Neuronal stem cell (in vitro differentiated cells): ENCODE measurements at regions not wholly inside any gene's neighbourhood (a gene's known extent, or its start where the extent isn't known, plus 50 kb on each side); places are given as distances from the start of the nearest gene placed in this dataset.

Experiments used
- DNase-seq: peaks from one replicate; pipeline ENCODE4 v3.0.0-alpha.2; 2013; ENCODE audit warnings: low spot score
- H2AFZ ChIP-seq: one replicate; pipeline ENCODE4 v1.6.1; 2013; ENCODE audit warnings: mild to moderate bottlenecking, low read length, inconsistent platforms
- H2AK5ac ChIP-seq: 2 replicates; pipeline ENCODE4 v1.6.1; 2013; ENCODE audit warnings: low read depth, mild to moderate bottlenecking, inconsistent platforms, low read length, moderate library complexity, mixed read lengths
- H2BK120ac ChIP-seq: 2 replicates; pipeline ENCODE4 v1.6.1; 2013; ENCODE audit warnings: low read depth, mild to moderate bottlenecking, inconsistent platforms, low read length, moderate library complexity, mixed read lengths
- H2BK12ac ChIP-seq: one replicate; pipeline ENCODE4 v1.6.1; 2013; ENCODE audit warnings: low read length, inconsistent platforms
- H2BK15ac ChIP-seq: 2 replicates; pipeline ENCODE4 v1.6.1; 2013; ENCODE audit warnings: mild to moderate bottlenecking, low read length, inconsistent platforms, mixed read lengths
- H2BK5ac ChIP-seq: one replicate; pipeline ENCODE4 v1.6.1; 2013; ENCODE audit warnings: inconsistent platforms, mild to moderate bottlenecking, low read length, moderate library complexity
- H3K14ac ChIP-seq: one replicate; pipeline ENCODE4 v1.6.1; 2013; ENCODE audit warnings: low read length, inconsistent platforms
- H3K18ac ChIP-seq: 2 replicates; pipeline ENCODE4 v1.6.1; 2013; ENCODE audit warnings: low read length, inconsistent platforms
- H3K23ac ChIP-seq: 2 replicates; pipeline ENCODE4 v1.6.1; 2013; ENCODE audit warnings: low read depth, mild to moderate bottlenecking, mixed read lengths, low read length, inconsistent platforms; ENCODE audit not compliant: poor library complexity
- H3K27ac ChIP-seq: replicated peaks from 3 replicates; pipeline ENCODE4 v1.5.1; 2013; ENCODE audit warnings: low read length, inconsistent platforms
- H3K27me3 ChIP-seq, 3 experiments: 2 replicates each; pipeline ENCODE4 v1.6.1; 2013; ENCODE audit warnings: low read length in 3 of 3, mild to moderate bottlenecking in 2 of 3, inconsistent platforms in 1 of 3, low read depth in 1 of 3, mixed read lengths in 1 of 3, moderate library complexity in 1 of 3; ENCODE audit not compliant: control insufficient read depth in 3 of 3, insufficient read depth in 3 of 3
- H3K36me3 ChIP-seq, 2 donors: replicated peaks in 1 of 2; 2 replicates each; pipeline ENCODE4 v1.6.1; 2013; ENCODE audit warnings: low read length in 2 of 2; ENCODE audit not compliant: control insufficient read depth in 2 of 2, insufficient read depth in 2 of 2
- H3K4ac ChIP-seq: 2 replicates; pipeline ENCODE4 v1.6.1; 2013; ENCODE audit warnings: inconsistent platforms, mild to moderate bottlenecking, low read length, moderate library complexity
- H3K4me1 ChIP-seq, 2 donors: 1 replicate in 1 of 2; 2 replicates in 1 of 2; pipeline ENCODE4 v1.6.1; 2013; ENCODE audit warnings: low read length in 2 of 2, low read depth in 1 of 2; ENCODE audit not compliant: control insufficient read depth in 2 of 2, insufficient read depth in 1 of 2
- H3K4me2 ChIP-seq: one replicate; pipeline ENCODE4 v1.6.1; 2013; ENCODE audit warnings: mild to moderate bottlenecking, low read length, inconsistent platforms; ENCODE audit not compliant: insufficient read depth, poor library complexity, severe bottlenecking
- H3K4me3 ChIP-seq, 2 donors: 2 replicates each; pipeline ENCODE4 v1.5.1; 2013; ENCODE audit warnings: low read length in 2 of 2, mild to moderate bottlenecking in 2 of 2, inconsistent platforms in 1 of 2, moderate library complexity in 1 of 2
- H3K79me1 ChIP-seq: one replicate; pipeline ENCODE4 v1.6.1; 2013; ENCODE audit warnings: low read depth, mild to moderate bottlenecking, inconsistent platforms, low read length, moderate library complexity
- H3K9ac ChIP-seq: one replicate; pipeline ENCODE4 v1.6.1; 2013; ENCODE audit warnings: mild to moderate bottlenecking, low read depth, low read length, inconsistent platforms; ENCODE audit not compliant: poor library complexity
- H3K9me3 ChIP-seq, 2 donors: replicated peaks in 1 of 2; 2 replicates each; pipeline versions ENCODE3 to v1.6.1; 2013; ENCODE audit warnings: low read length in 2 of 2, mild to moderate bottlenecking in 2 of 2, inconsistent platforms in 1 of 2, low read depth in 1 of 2, mixed read lengths in 1 of 2, moderate library complexity in 1 of 2; ENCODE audit not compliant: control insufficient read depth in 2 of 2, insufficient read depth in 1 of 2
- H4K8ac ChIP-seq: one replicate; pipeline ENCODE4 v1.6.1; 2013; ENCODE audit warnings: low read depth, mild to moderate bottlenecking, inconsistent platforms, low read length, moderate library complexity
- H4K91ac ChIP-seq: one replicate; pipeline ENCODE4 v1.6.1; 2013; ENCODE audit warnings: low read length, low read depth, mild to moderate bottlenecking, inconsistent platforms; ENCODE audit not compliant: poor library complexity
- WGBS, 2 donors: extraction: QIAGEN DNeasy Blood & Tissue Kit; methylation state at CpG; one replicate each; pipeline ENCODE4 v1.1.7; 2013; ENCODE audit warnings: missing lambda C conversion rate in 2 of 2, mixed read lengths in 1 of 2; ENCODE audit not compliant: insufficient read length in 2 of 2, insufficient replicate concordance in 1 of 2; ENCODE audit errors: extremely low coverage in 2 of 2; 5-methylcytosine and 5-hydroxymethylcytosine counted together

DNA sequence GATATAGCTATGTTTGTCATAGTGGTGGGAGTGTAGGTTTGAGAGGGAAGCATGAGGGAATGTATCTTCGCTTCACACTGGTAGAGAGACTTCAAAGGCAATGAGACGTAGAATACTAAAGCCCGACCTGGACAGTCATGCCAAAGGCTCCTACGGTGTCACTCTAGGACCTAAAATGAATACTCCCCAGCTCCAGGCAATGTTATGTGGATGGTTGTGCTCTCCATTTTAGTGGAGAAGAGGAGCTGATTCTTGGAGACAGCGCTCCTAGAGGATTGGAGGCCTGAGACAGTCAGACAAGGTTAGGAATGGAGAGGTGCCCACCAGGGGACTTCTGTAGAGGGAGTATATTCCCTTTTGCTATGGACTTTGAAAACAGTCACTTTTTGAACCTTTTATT is 260.1 kb downstream of the MEX3B start:
- Histone ChIP-seq H2AFZ (no peak overlapping the region), H2BK5ac (no peak overlapping the region)

DNA sequence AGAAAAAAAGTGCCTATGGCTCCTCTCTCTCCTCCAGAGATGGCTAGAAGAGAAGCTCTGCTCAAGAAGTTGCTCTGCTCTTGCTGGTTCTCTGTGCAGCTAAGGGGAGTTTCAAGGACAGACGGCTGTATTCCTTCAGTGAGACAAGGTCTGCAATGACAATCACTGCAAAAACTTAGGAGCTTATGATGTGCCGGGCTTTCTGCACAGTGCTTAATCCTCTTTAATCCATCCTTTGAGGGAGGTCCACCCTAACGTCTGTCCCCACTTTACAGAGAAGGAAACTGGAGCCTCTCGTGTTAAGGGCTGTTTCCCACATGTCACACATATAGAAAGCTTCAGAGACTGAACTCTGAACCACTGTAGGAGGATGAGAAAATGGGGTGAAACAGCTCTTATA is 260.6 kb downstream of the MEX3B start:
- no peak overlapping the region for H3K14ac ChIP-seq
- no peak overlapping the region for H3K4me2 ChIP-seq
- H3K27ac ChIP-seq, result no peak overlapping the region
- H2AFZ ChIP-seq, result no peak overlapping the region
- H3K27me3 ChIP-seq, result no peaks in the 10 kb centered on the region
- no peak overlapping the region for H2BK120ac ChIP-seq
- no peak overlapping the region for H3K9ac ChIP-seq
- H3K23ac ChIP-seq, result no peak overlapping the region
- no peak overlapping the region for H2BK5ac ChIP-seq
- no peak overlapping the region for H4K8ac ChIP-seq
- no peak overlapping the region for H4K91ac ChIP-seq
- no peaks in the 10 kb centered on the region for H3K36me3 ChIP-seq
- H3K79me1 ChIP-seq, result no peaks in the 10 kb centered on the region
- no peak overlapping the region for H2AK5ac ChIP-seq
- no peak for DNase-seq
- no CpG with 5 or more reads among the region's 4 CpGs for WGBS, 2 donors
- H3K4me3 ChIP-seq, result no peak overlapping the region
- no peak overlapping the region for H2BK15ac ChIP-seq
- no peak overlapping the region for H3K4ac ChIP-seq
- no peak overlapping the region for H2BK12ac ChIP-seq
- H3K4me1 ChIP-seq, result no peaks in the 10 kb centered on the region
- H3K18ac ChIP-seq, result no peak overlapping the region
- H3K9me3 ChIP-seq, result no peaks in the 10 kb centered on the region

More for the DNA sequence above, 260.1 kb downstream of the MEX3B start:
- Histone ChIP-seq H2BK12ac (no peak overlapping the region), H3K27me3 (no peaks in the 10 kb centered on the region), H2BK15ac (no peak overlapping the region), H3K4me1 (no peaks in the 10 kb centered on the region), H4K91ac (no peak overlapping the region), H3K27ac (no peak overlapping the region), H3K23ac (no peak overlapping the region), H3K4ac (no peak overlapping the region), H3K9ac (no peak overlapping the region), H3K18ac (no peak overlapping the region), H2BK120ac (no peak overlapping the region), H3K4me2 (no peak overlapping the region), H3K14ac (no peak overlapping the region), H2AK5ac (no peak overlapping the region), H4K8ac (no peak overlapping the region), H3K36me3 (no peaks in the 10 kb centered on the region), H3K79me1 (no peaks in the 10 kb centered on the region), H3K9me3 (no peaks in the 10 kb centered on the region), H3K4me3 (no peak overlapping the region)
- WGBS, 2 donors, result no CpG with 5 or more reads among the region's 5 CpGs
- DNase-seq, result no peak

- H3K4me2 ChIP-seq, result no peak overlapping the region
- H3K36me3 ChIP-seq, result no peaks in the 10 kb centered on the region
- no peaks in the 10 kb centered on the region for H3K79me1 ChIP-seq
- no peak overlapping the region for H4K91ac ChIP-seq
- H3K27ac ChIP-seq, result no peak overlapping the region
- no peak overlapping the region for H2AK5ac ChIP-seq
- no peak overlapping the region for H4K8ac ChIP-seq
- WGBS, 2 donors, result no CpG with 5 or more reads among the region's 6 CpGs
- H3K23ac ChIP-seq, result no peak overlapping the region
- H2BK12ac ChIP-seq, result no peak overlapping the region
- H2AFZ ChIP-seq, result no peak overlapping the region
- no peaks in the 10 kb centered on the region for H3K4me1 ChIP-seq
- H2BK5ac ChIP-seq, result no peak overlapping the region
- no peak for DNase-seq
- no peak overlapping the region for H3K4me3 ChIP-seq
- no peak overlapping the region for H2BK120ac ChIP-seq
- H3K18ac ChIP-seq, result no peak overlapping the region
- H3K4ac ChIP-seq, result no peak overlapping the region
- H3K14ac ChIP-seq, result no peak overlapping the region
- no peak overlapping the region for H2BK15ac ChIP-seq
- H3K27me3 ChIP-seq, result no peaks in the 10 kb centered on the region
- H3K9me3 ChIP-seq, result no peaks in the 10 kb centered on the region
- H3K9ac ChIP-seq, result no peak overlapping the region
Measured at GRCh38 chr15:81784751-81785150, 261.1 kb downstream of the MEX3B start.

DNA sequence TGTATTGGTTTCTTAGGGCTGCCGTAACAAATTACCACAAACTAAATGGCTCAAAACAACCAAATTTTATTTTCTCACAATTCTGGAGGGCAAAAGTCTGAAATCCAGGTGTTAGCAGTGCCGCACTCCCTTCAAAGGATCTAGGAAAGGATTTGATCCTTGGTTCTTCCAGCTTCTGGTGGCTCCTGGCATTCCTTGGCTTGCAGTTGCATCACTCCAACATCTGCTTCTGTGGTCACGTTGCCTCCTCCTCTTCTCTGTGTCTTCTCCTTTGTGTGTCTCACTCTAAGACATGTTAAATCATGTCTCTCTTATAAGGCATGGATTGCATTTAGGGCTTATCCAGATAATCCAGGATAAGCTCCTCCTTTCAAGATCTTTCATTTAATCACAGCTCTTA is 262.2 kb downstream of the MEX3B start:
- no peak overlapping the region for H3K9ac ChIP-seq
- no peak overlapping the region for H3K14ac ChIP-seq
- H3K4me2 ChIP-seq, result no peak overlapping the region
- no peak overlapping the region for H3K18ac ChIP-seq
- H2BK15ac ChIP-seq, result no peak overlapping the region
- H3K9me3 ChIP-seq, result no peaks in the 10 kb centered on the region
- no peak overlapping the region for H2BK12ac ChIP-seq
- H4K8ac ChIP-seq, result no peak overlapping the region
- no peak overlapping the region for H2BK5ac ChIP-seq
- no peaks in the 10 kb centered on the region for H3K4me1 ChIP-seq
- no peak overlapping the region for H2AK5ac ChIP-seq
- H3K23ac ChIP-seq, result no peak overlapping the region
- H3K4ac ChIP-seq, result no peak overlapping the region
- no peaks in the 10 kb centered on the region for H3K27me3 ChIP-seq
- no peaks in the 10 kb centered on the region for H3K36me3 ChIP-seq
- H2BK120ac ChIP-seq, result no peak overlapping the region
- no peak overlapping the region for H3K4me3 ChIP-seq
- DNase-seq, result no peak
- H3K79me1 ChIP-seq, result no peaks in the 10 kb centered on the region
- no peak overlapping the region for H4K91ac ChIP-seq
- WGBS, 2 donors, result no CpG with 5 or more reads among the region's 3 CpGs
- H3K27ac ChIP-seq, result no peak overlapping the region
- H2AFZ ChIP-seq, result no peak overlapping the region
